SH-SY5Y (cell line): ENCODE measurements at regions not wholly inside any gene's neighbourhood (a gene's known extent, or its start where the extent isn't known, plus 50 kb on each side); places are given as distances from the start of the nearest gene placed in this dataset.

Source experiments
- GATA2 ChIP-seq: IDR thresholded peaks from 2 replicates; pipeline ENCODE4 v1.6.1; 2011; ENCODE audit warnings: mild to moderate bottlenecking, low read depth, low read length
- GATA3 ChIP-seq: IDR thresholded peaks from 2 replicates; pipeline ENCODE4 v1.6.1; 2011; ENCODE audit warnings: low read depth, mild to moderate bottlenecking, low read length, moderate library complexity

DNA sequence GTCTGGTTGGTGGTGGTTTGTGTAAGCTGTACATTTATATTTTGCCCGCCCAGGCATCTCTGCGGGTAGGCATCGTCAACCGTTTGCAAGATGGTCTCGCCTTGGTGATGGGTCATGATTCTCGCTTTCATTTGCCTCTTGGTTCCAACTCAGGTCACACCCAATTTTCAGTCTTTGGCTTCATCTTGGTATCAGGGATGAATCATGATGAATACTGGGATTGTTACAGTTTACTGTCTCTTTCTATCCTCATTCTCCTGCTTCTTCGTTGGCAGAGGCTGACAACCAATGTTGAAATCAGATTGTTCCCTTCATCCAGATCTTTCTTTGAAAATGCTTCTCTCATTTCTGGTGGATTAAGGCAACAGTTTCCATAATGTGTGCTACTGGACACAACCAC lies 129.7 kb upstream of the KAZN start:
- TF ChIP-seq GATA2 (no peak), GATA3 (no peak)
